HG02571 (cell line): ENCODE measurements at regions not wholly inside any gene's neighbourhood (a gene's known extent, or its start where the extent isn't known, plus 50 kb on each side); places are given as distances from the start of the nearest gene placed in this dataset.

Experiments
- ATAC-seq: cut with Tn5 transposase; IDR thresholded peaks from one replicate; pipeline ENCODE4 v1.9.1; 2021; ENCODE audit warnings: mild to moderate bottlenecking, moderate library complexity; ENCODE audit not compliant: unreplicated experiment

GRCh38 chr2:126359494-126359893 is 296.5 kb upstream of the GYPC start:
- ATAC-seq = no peak

- no peak for ATAC-seq
Measured at GRCh38 chr2:126367361-126367760, 288.6 kb upstream of the GYPC start.

- no peak for ATAC-seq
Measured at GRCh38 chr2:126368758-126369157, 287.2 kb upstream of the GYPC start.

GRCh38 chr2:126370201-126370600 is 285.8 kb upstream of the GYPC start:
- no peak for ATAC-seq

- ATAC-seq = no peak
Measured at GRCh38 chr2:126372406-126372805, 283.6 kb upstream of the GYPC start.

- ATAC-seq = no peak
Measured at GRCh38 chr2:126378176-126378575, 277.8 kb upstream of the GYPC start.

- no peak for ATAC-seq
Measured at GRCh38 chr2:126381091-126381490, 274.9 kb upstream of the GYPC start.

GRCh38 chr2:126382998-126383397 is 273.0 kb upstream of the GYPC start:
- no peak for ATAC-seq

- ATAC-seq = no peak
Measured at GRCh38 chr2:126383800-126384199, 272.2 kb upstream of the GYPC start.

GRCh38 chr2:126385441-126385840 is 270.5 kb upstream of the GYPC start:
- ATAC-seq = no peak

- ATAC-seq = no peak
Measured at GRCh38 chr2:126385983-126386382, 270.0 kb upstream of the GYPC start.

- no peak for ATAC-seq
Measured at GRCh38 chr2:126389446-126389845, 266.5 kb upstream of the GYPC start.

GRCh38 chr2:126392889-126393288 is 263.1 kb upstream of the GYPC start:
- no peak for ATAC-seq

GRCh38 chr2:126399001-126399400 is 257.0 kb upstream of the GYPC start:
- ATAC-seq = no peak

GRCh38 chr2:126403039-126403628 is 252.8 kb upstream of the GYPC start:
- no peak for ATAC-seq

GRCh38 chr2:126406267-126406666 is 249.7 kb upstream of the GYPC start:
- no peak for ATAC-seq

GRCh38 chr2:126408671-126409070 is 247.3 kb upstream of the GYPC start:
- no peak for ATAC-seq

- no peak for ATAC-seq
Measured at GRCh38 chr2:126409850-126410249, 246.1 kb upstream of the GYPC start.

- no peak for ATAC-seq
Measured at GRCh38 chr2:126413079-126413478, 242.9 kb upstream of the GYPC start.

GRCh38 chr2:126419403-126419802 is 236.6 kb upstream of the GYPC start:
- ATAC-seq = no peak

- no peak for ATAC-seq
Measured at GRCh38 chr2:126425943-126426342, 230.0 kb upstream of the GYPC start.

- no peak for ATAC-seq
Measured at GRCh38 chr2:126429103-126429502, 226.9 kb upstream of the GYPC start.

- no peak for ATAC-seq
Measured at GRCh38 chr2:126431136-126431535, 224.8 kb upstream of the GYPC start.
